SK-N-SH (cell line): ENCODE measurements at regions not wholly inside any gene's neighbourhood (a gene's known extent, or its start where the extent isn't known, plus 50 kb on each side); places are given as distances from the start of the nearest gene placed in this dataset.

Source experiments
- CTCF ChIA-PET: fragments of 300-600, 350-600 bp; formaldehyde crosslinking; extraction: SDS; loops from one replicate; lab custom pipeline; 2021; lab: Yijun Ruan, JAX
- POLR2A ChIA-PET: fragments of 350-600 bp; sonication (Branson Sonifier 250); formaldehyde crosslinking; extraction: SDS; loops from one replicate; lab custom pipeline; 2020; ENCODE audit warnings: antibody characterized with exemption, inconsistent platforms; lab: Yijun Ruan, JAX
- DNase-seq: peaks from one replicate; pipeline ENCODE4 v3.0.0; 2012
- H2AFZ ChIP-seq: fragments of 200-600 bp; sonication (generic); 2 replicates; pipeline ENCODE4 v1.8.1; 2016; ENCODE audit warnings: antibody characterized with exemption, mild to moderate bottlenecking, low read depth
- H3F3A ChIP-seq: fragments of 200-600 bp; sonication (generic); replicated peaks from 2 replicates; pipeline ENCODE3; 2016; ENCODE audit warnings: antibody characterized with exemption, mild to moderate bottlenecking; ENCODE audit not compliant: insufficient read depth
- H3K27ac ChIP-seq, 2 experiments: fragments of 200-500 bp in 1 of 2; fragments of 200-600 bp in 1 of 2; sonication (Bioruptor generic) in 1 of 2; sonication (generic), shearing (Covaris generic) in 1 of 2; 2 replicates each; pipeline versions ENCODE4 v1.5.1 to v1.6.1; 2014 to 2016; ENCODE audit warnings: low read depth in 2 of 2, inconsistent platforms in 1 of 2, low read length in 1 of 2, mild to moderate bottlenecking in 1 of 2, mixed read lengths in 1 of 2
- H3K27me3 ChIP-seq: fragments of 200-600 bp; sonication (generic), shearing (Covaris generic); 2 replicates; pipeline ENCODE4 v1.6.1; 2016; ENCODE audit warnings: mixed run types; ENCODE audit not compliant: insufficient read depth
- H3K36me3 ChIP-seq, 2 experiments: fragments of 200-500 bp in 1 of 2; fragments of 200-600 bp in 1 of 2; sonication (Bioruptor generic) in 1 of 2; sonication (generic) in 1 of 2; replicated peaks in 1 of 2; 2 replicates each; pipeline versions ENCODE3 to v1.5.1; 2014 to 2016; ENCODE audit warnings: low read length in 1 of 2, mild to moderate bottlenecking in 1 of 2; ENCODE audit not compliant: insufficient read depth in 2 of 2, control insufficient read depth in 1 of 2
- H3K4me1 ChIP-seq, 2 experiments: fragments of 200-500 bp in 1 of 2; fragments of 200-600 bp in 1 of 2; sonication (Bioruptor generic) in 1 of 2; sonication (generic), shearing (Covaris generic) in 1 of 2; 2 replicates each; pipeline versions ENCODE4 v1.5.1 to v1.6.1; 2014 to 2016; ENCODE audit warnings: low read depth in 1 of 2, low read length in 1 of 2, mixed run types in 1 of 2; ENCODE audit not compliant: insufficient read depth in 2 of 2, control insufficient read depth in 1 of 2
- H3K4me2 ChIP-seq: fragments of 200-600 bp; sonication (generic), shearing (Covaris generic); 2 replicates; pipeline ENCODE4 v1.6.1; 2017; ENCODE audit warnings: mixed run types
- H3K4me3 ChIP-seq, 2 experiments: fragments of 200-500 bp in 1 of 2; fragments of 200-600 bp in 1 of 2; sonication (Bioruptor generic) in 1 of 2; sonication (generic), shearing (Covaris generic) in 1 of 2; 2 replicates each; pipeline versions ENCODE4 v1.5.1 to v1.8.1; 2014 to 2016; ENCODE audit warnings: low read depth in 2 of 2, inconsistent platforms in 1 of 2, low read length in 1 of 2, mild to moderate bottlenecking in 1 of 2, mixed read lengths in 1 of 2, moderate library complexity in 1 of 2
- H3K79me2 ChIP-seq: fragments of 200-600 bp; sonication (generic); 2 replicates; pipeline ENCODE4 v1.8.1; 2017; ENCODE audit warnings: mild to moderate bottlenecking; ENCODE audit not compliant: insufficient read depth
- H3K9ac ChIP-seq: fragments of 200-600 bp; sonication (generic); 2 replicates; pipeline ENCODE4 v1.6.1; 2017; ENCODE audit warnings: mixed run types
- H3K9me2 ChIP-seq: fragments of 200-600 bp; sonication (generic); 2 replicates; pipeline ENCODE4 v1.6.1; 2017; ENCODE audit warnings: mixed run types
- H3K9me3 ChIP-seq: fragments of 200-600 bp; sonication (generic); 2 replicates; pipeline ENCODE4 v1.6.1; 2017; ENCODE audit warnings: mixed run types, mild to moderate bottlenecking, moderate library complexity
- H4K20me1 ChIP-seq: fragments of 200-600 bp; sonication (generic); 2 replicates; pipeline ENCODE4 v1.6.1; 2017; ENCODE audit warnings: mild to moderate bottlenecking, mixed run types; ENCODE audit not compliant: insufficient read depth
- ELF1 ChIP-seq: IDR thresholded peaks from 2 replicates; pipeline ENCODE4 v1.4.0; 2012
- FOSL2 ChIP-seq: IDR thresholded peaks from 2 replicates; pipeline ENCODE4 v1.4.0; 2012; ENCODE audit warnings: low read depth, mild to moderate bottlenecking, moderate library complexity, borderline replicate concordance
- FOXJ3 ChIP-seq: sonication (generic); formaldehyde crosslinking; IDR thresholded peaks from 2 replicates; pipeline ENCODE4 v1.5.1; 2020; ENCODE audit warnings: mild to moderate bottlenecking, missing genetic modification reagents
- FOXM1 ChIP-seq: IDR thresholded peaks from 2 replicates; pipeline ENCODE4 v1.4.0; 2012; ENCODE audit warnings: low read depth, mild to moderate bottlenecking
- GABPA ChIP-seq: IDR thresholded peaks from 2 replicates; pipeline ENCODE4 v1.4.0; 2012; ENCODE audit warnings: low read depth, mild to moderate bottlenecking
- GATA2 ChIP-seq: sonication (generic); formaldehyde crosslinking; IDR thresholded peaks from 2 replicates; pipeline ENCODE4 v1.5.0; 2020; ENCODE audit warnings: mild to moderate bottlenecking, missing genetic modification reagents
- MEF2A ChIP-seq: IDR thresholded peaks from 2 replicates; pipeline ENCODE4 v1.4.0; 2012; ENCODE audit warnings: low read depth, borderline replicate concordance
- MXI1 ChIP-seq: IDR thresholded peaks from 2 replicates; pipeline ENCODE4 v1.6.1; 2012; ENCODE audit warnings: mild to moderate bottlenecking, low read depth, low read length, improper control_type of control experiment
- POLR2AphosphoS5 ChIP-seq: IDR thresholded peaks from 2 replicates; pipeline ENCODE4 v1.6.1; 2012; ENCODE audit warnings: low read depth, low read length
- RAD21 ChIP-seq: IDR thresholded peaks from 2 replicates; pipeline ENCODE4 v1.6.1; 2012; ENCODE audit warnings: mild to moderate bottlenecking, low read length
- RCOR1 ChIP-seq: fragments of 150-350 bp; IDR thresholded peaks from 2 replicates; pipeline ENCODE4 v1.6.1; 2017; ENCODE audit warnings: antibody characterized with exemption, low read length
- RXRA ChIP-seq: IDR thresholded peaks from 2 replicates; pipeline ENCODE4 v1.4.0; 2012; ENCODE audit warnings: low read depth, mild to moderate bottlenecking, borderline replicate concordance
- SIN3A ChIP-seq: IDR thresholded peaks from 2 replicates; pipeline ENCODE4 v1.6.1; 2012; ENCODE audit warnings: low read depth, mild to moderate bottlenecking, low read length, moderate library complexity, borderline replicate concordance
- TCF12 ChIP-seq: IDR thresholded peaks from 2 replicates; pipeline ENCODE4 v1.4.0; 2012
- TEAD4 ChIP-seq: IDR thresholded peaks from 2 replicates; pipeline ENCODE4 v1.4.0; 2012; ENCODE audit warnings: mild to moderate bottlenecking, borderline replicate concordance; ENCODE audit not compliant: insufficient read depth
- WGBS: methylation state at CpG from one replicate; pipeline ENCODE4 v1.1.6; 2017; ENCODE audit warnings: low lambda C conversion rate; 5-methylcytosine and 5-hydroxymethylcytosine counted together
- TF ChIP-seq, protein P1 (sequence below): IDR thresholded peaks from 2 replicates; pipeline ENCODE4 v1.6.1; 2012; ENCODE audit warnings: mild to moderate bottlenecking, low read depth, low read length, moderate library complexity
- TF ChIP-seq, protein P2 (sequence below): fragments of 150-350 bp; IDR thresholded peaks from 2 replicates; pipeline ENCODE4 v1.6.1; 2017; ENCODE audit warnings: antibody characterized with exemption, low read length, low read depth, borderline replicate concordance
- TF ChIP-seq, protein P3 (sequence below): IDR thresholded peaks from 2 replicates; pipeline ENCODE4 v1.4.0; 2012; ENCODE audit warnings: low read depth, borderline replicate concordance
- TF ChIP-seq, protein P4 (sequence below): fragments of 200-600 bp; sonication (generic); IDR thresholded peaks from 2 replicates; pipeline ENCODE4 v1.6.1; 2017; ENCODE audit warnings: antibody characterized with exemption, mild to moderate bottlenecking, moderate library complexity
- TF ChIP-seq, protein P5 (sequence below): fragments of 150-350 bp; IDR thresholded peaks from 2 replicates; pipeline ENCODE4 v1.6.1; 2016; ENCODE audit warnings: mild to moderate bottlenecking, low read depth, low read length

DNA sequence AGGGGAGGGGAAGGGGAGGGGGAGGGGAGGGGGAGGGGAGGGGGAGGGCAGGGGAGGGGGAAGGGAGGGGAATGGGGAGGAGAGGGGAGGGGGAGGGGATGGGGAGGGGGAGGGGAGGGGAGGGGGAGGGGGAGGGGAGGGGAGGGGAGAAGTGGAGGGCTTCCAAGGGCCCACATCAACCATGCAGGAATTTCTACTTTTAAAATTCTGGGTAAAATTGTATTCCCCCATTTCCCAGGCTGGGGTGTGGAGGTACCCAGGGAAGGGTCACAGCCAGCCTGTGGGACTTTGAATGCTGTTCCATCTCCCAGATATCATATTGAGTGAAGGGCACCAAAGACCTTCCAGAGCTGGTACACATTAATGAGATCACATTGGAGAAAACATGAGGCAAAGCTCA lies 126.9 kb upstream of the ETS2 start:
- peaks cover 11% of the 10 kb centered on the region; the same call in 1 of the 2 replicates for H3K27me3 ChIP-seq
- POLR2A ChIA-PET, result no interaction called here
- no peak overlapping the region for H3K4me2 ChIP-seq
- peaks cover 4 to 6% of the 10 kb centered on the region in 2 experiments; a peak in 2 of 4 replicates for H3K4me1 ChIP-seq
- H3K27ac ChIP-seq, result no peak overlapping the region
- H3K9ac ChIP-seq, result no peak overlapping the region
- no peak for DNase-seq
- no peaks in the 10 kb centered on the region for H3K79me2 ChIP-seq
- H3F3A ChIP-seq, result no peaks in the 10 kb centered on the region
- CTCF ChIA-PET, result interaction anchor here (1.3 kb wide), 1 partner anchor 21 kb away, joined by 3 read pairs; no protein-coding TSS in a partner anchor
- no peak overlapping the region for H3K4me3 ChIP-seq
- H3K9me3 ChIP-seq, result no peaks in the 10 kb centered on the region
- H3K36me3 ChIP-seq, result no peaks in the 10 kb centered on the region
- TF ChIP-seq TCF12 (no peak), GATA2 (no peak), FOSL2 (no peak), GABPA (no peak), RAD21 (no peak), MEF2A (no peak)
- H4K20me1 ChIP-seq, result no peaks in the 10 kb centered on the region
- no peaks in the 10 kb centered on the region for H3K9me2 ChIP-seq
- no peak overlapping the region for H2AFZ ChIP-seq

DNA sequence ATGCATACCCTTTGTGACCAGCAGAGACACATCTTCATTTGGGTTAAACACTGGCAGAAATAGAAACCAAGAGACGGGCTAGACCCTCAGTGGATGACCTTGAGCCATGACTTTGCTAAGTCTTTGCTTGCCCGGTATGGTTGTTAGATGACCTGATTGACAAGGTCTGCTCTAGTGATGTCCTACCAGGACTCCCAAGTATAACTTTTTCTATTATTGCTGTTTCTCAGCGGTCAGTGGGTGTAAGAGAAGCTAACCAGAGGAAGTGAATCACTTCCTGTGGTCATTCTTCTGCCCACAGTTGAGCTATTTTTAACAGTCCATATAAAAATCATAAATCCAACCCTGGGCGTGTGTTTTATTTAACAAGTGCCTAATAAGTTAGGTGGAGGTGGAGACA lies 126.2 kb upstream of the ETS2 start:
- Histone ChIP-seq H3K4me3 (no peak overlapping the region), H3K27me3 (peaks cover 17% of the 10 kb centered on the region; the same call in 1 of the 2 replicates), H3K79me2 (no peaks in the 10 kb centered on the region), H3F3A (no peaks in the 10 kb centered on the region), H3K36me3 (no peaks in the 10 kb centered on the region), H3K9me2 (no peaks in the 10 kb centered on the region), H3K4me2 (peak overlapping the region; percentile 34; the same call in 1 of the 2 replicates), H3K9ac (no peak overlapping the region), H2AFZ (no peak overlapping the region), H3K27ac (no peak overlapping the region), H4K20me1 (no peaks in the 10 kb centered on the region), H3K9me3 (no peaks in the 10 kb centered on the region), H3K4me1 (peaks cover 4 to 6% of the 10 kb centered on the region in 2 experiments; a peak in 2 of 4 replicates)
- WGBS, result 36% methylated on average over 4 of the region's 4 CpGs
- no peak for DNase-seq
- POLR2A ChIA-PET, result no interaction called here
- CTCF ChIA-PET, result interaction anchor here (1.3 kb wide), 1 partner anchor 10 kb away, joined by 4 read pairs; no protein-coding TSS in a partner anchor
- TF ChIP-seq, protein P1, sequence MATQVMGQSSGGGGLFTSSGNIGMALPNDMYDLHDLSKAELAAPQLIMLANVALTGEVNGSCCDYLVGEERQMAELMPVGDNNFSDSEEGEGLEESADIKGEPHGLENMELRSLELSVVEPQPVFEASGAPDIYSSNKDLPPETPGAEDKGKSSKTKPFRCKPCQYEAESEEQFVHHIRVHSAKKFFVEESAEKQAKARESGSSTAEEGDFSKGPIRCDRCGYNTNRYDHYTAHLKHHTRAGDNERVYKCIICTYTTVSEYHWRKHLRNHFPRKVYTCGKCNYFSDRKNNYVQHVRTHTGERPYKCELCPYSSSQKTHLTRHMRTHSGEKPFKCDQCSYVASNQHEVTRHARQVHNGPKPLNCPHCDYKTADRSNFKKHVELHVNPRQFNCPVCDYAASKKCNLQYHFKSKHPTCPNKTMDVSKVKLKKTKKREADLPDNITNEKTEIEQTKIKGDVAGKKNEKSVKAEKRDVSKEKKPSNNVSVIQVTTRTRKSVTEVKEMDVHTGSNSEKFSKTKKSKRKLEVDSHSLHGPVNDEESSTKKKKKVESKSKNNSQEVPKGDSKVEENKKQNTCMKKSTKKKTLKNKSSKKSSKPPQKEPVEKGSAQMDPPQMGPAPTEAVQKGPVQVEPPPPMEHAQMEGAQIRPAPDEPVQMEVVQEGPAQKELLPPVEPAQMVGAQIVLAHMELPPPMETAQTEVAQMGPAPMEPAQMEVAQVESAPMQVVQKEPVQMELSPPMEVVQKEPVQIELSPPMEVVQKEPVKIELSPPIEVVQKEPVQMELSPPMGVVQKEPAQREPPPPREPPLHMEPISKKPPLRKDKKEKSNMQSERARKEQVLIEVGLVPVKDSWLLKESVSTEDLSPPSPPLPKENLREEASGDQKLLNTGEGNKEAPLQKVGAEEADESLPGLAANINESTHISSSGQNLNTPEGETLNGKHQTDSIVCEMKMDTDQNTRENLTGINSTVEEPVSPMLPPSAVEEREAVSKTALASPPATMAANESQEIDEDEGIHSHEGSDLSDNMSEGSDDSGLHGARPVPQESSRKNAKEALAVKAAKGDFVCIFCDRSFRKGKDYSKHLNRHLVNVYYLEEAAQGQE, result no peak
- TF ChIP-seq TEAD4 (0 out of 2 replicates have a peak, but pooled peaks have one; percentile 15), MEF2A (peak; percentile 95), FOXM1 (no peak), TCF12 (peak; percentile 71), SIN3A (no peak), FOSL2 (peak; percentile 47; the same call in 1 of the 2 replicates), MXI1 (no peak), GATA2 (no peak), FOXJ3 (CRISPR knock-in tag) (no peak), ELF1 (no peak), POLR2AphosphoS5 (no peak; the same call in 1 of the 2 replicates), RXRA (peak; percentile 54; the same call in 1 of the 2 replicates), RCOR1 (no peak)
- TF ChIP-seq, protein P2, sequence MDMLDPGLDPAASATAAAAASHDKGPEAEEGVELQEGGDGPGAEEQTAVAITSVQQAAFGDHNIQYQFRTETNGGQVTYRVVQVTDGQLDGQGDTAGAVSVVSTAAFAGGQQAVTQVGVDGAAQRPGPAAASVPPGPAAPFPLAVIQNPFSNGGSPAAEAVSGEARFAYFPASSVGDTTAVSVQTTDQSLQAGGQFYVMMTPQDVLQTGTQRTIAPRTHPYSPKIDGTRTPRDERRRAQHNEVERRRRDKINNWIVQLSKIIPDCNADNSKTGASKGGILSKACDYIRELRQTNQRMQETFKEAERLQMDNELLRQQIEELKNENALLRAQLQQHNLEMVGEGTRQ, result no peak
- TF ChIP-seq, protein P3, sequence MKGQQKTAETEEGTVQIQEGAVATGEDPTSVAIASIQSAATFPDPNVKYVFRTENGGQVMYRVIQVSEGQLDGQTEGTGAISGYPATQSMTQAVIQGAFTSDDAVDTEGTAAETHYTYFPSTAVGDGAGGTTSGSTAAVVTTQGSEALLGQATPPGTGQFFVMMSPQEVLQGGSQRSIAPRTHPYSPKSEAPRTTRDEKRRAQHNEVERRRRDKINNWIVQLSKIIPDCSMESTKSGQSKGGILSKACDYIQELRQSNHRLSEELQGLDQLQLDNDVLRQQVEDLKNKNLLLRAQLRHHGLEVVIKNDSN, result no peak
- TF ChIP-seq, protein P4, sequence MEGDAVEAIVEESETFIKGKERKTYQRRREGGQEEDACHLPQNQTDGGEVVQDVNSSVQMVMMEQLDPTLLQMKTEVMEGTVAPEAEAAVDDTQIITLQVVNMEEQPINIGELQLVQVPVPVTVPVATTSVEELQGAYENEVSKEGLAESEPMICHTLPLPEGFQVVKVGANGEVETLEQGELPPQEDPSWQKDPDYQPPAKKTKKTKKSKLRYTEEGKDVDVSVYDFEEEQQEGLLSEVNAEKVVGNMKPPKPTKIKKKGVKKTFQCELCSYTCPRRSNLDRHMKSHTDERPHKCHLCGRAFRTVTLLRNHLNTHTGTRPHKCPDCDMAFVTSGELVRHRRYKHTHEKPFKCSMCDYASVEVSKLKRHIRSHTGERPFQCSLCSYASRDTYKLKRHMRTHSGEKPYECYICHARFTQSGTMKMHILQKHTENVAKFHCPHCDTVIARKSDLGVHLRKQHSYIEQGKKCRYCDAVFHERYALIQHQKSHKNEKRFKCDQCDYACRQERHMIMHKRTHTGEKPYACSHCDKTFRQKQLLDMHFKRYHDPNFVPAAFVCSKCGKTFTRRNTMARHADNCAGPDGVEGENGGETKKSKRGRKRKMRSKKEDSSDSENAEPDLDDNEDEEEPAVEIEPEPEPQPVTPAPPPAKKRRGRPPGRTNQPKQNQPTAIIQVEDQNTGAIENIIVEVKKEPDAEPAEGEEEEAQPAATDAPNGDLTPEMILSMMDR, result no peak
- TF ChIP-seq, protein P5, sequence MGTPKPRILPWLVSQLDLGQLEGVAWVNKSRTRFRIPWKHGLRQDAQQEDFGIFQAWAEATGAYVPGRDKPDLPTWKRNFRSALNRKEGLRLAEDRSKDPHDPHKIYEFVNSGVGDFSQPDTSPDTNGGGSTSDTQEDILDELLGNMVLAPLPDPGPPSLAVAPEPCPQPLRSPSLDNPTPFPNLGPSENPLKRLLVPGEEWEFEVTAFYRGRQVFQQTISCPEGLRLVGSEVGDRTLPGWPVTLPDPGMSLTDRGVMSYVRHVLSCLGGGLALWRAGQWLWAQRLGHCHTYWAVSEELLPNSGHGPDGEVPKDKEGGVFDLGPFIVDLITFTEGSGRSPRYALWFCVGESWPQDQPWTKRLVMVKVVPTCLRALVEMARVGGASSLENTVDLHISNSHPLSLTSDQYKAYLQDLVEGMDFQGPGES, result no peak
